Ectodermal cell (in vitro differentiated cells): ENCODE measurements at regions not wholly inside any gene's neighbourhood (a gene's known extent, or its start where the extent isn't known, plus 50 kb on each side); places are given as distances from the start of the nearest gene placed in this dataset.

Experiments used
- H3K27ac ChIP-seq: 2 replicates; pipeline ENCODE4 v1.7.0; 2013; ENCODE audit warnings: mild to moderate bottlenecking, low read depth, low read length; ENCODE audit not compliant: insufficient read depth, poor library complexity, severe bottlenecking
- H3K27me3 ChIP-seq: 2 replicates; pipeline ENCODE4 v1.7.0; 2013; ENCODE audit warnings: mild to moderate bottlenecking, low read length; ENCODE audit not compliant: insufficient read depth, control insufficient read depth, poor library complexity, severe bottlenecking
- H3K36me3 ChIP-seq: one replicate; pipeline ENCODE4 v1.7.0; 2013; ENCODE audit warnings: low read length; ENCODE audit not compliant: control insufficient read depth, insufficient read depth
- H3K4me1 ChIP-seq: one replicate; pipeline ENCODE4 v1.7.0; 2013; ENCODE audit warnings: low read length; ENCODE audit not compliant: control insufficient read depth, insufficient read depth
- H3K4me3 ChIP-seq: 2 replicates; pipeline ENCODE4 v1.7.0; 2013; ENCODE audit warnings: low read depth, low read length, control low read depth; ENCODE audit not compliant: insufficient read depth
- H3K9me3 ChIP-seq: 2 replicates; pipeline ENCODE4 v1.7.0; 2013; ENCODE audit warnings: mild to moderate bottlenecking, low read length, moderate library complexity; ENCODE audit not compliant: control insufficient read depth
- WGBS, 2 experiments: methylation state at CpG; one replicate each; pipeline ENCODE4 v1.1.7; 2013; ENCODE audit warnings: missing lambda C conversion rate in 2 of 2; 5-methylcytosine and 5-hydroxymethylcytosine counted together

GRCh38 chr4:160194716-160195115, 1091.8 kb downstream of the RAPGEF2 start:
- 79 to 93% methylated on average over 3 to 5 of the region's 5 CpGs for WGBS, 2 experiments
- H3K4me1 ChIP-seq = no peaks in the 10 kb centered on the region
- no peaks in the 10 kb centered on the region for H3K36me3 ChIP-seq
- H3K27me3 ChIP-seq = no peaks in the 10 kb centered on the region
- no peak overlapping the region for H3K4me3 ChIP-seq
- H3K27ac ChIP-seq = no peak overlapping the region
- no peaks in the 10 kb centered on the region for H3K9me3 ChIP-seq

GRCh38 chr4:160202802-160203201, 1099.9 kb downstream of the RAPGEF2 start:
- no peak overlapping the region for H3K27ac ChIP-seq

GRCh38 chr4:160212078-160212477, 1109.2 kb downstream of the RAPGEF2 start:
- 76% methylated on average over 2 of the region's 3 CpGs; no CpG with 5 or more reads in 1 of the 2 experiments for WGBS, 2 experiments
- H3K27ac ChIP-seq = no peak overlapping the region
- H3K4me1 ChIP-seq = no peaks in the 10 kb centered on the region
- no peaks in the 10 kb centered on the region for H3K27me3 ChIP-seq
- no peaks in the 10 kb centered on the region for H3K36me3 ChIP-seq
- H3K9me3 ChIP-seq = no peaks in the 10 kb centered on the region
- H3K4me3 ChIP-seq = no peak overlapping the region

More at GRCh38 chr4:160202802-160203201, 1099.9 kb downstream of the RAPGEF2 start:
- Histone ChIP-seq H3K9me3 (no peaks in the 10 kb centered on the region), H3K4me3 (no peak overlapping the region), H3K27me3 (no peaks in the 10 kb centered on the region), H3K36me3 (no peaks in the 10 kb centered on the region), H3K4me1 (no peaks in the 10 kb centered on the region)
- 80 to 97% methylated on average over 1 to 2 of the region's 2 CpGs for WGBS, 2 experiments

DNA sequence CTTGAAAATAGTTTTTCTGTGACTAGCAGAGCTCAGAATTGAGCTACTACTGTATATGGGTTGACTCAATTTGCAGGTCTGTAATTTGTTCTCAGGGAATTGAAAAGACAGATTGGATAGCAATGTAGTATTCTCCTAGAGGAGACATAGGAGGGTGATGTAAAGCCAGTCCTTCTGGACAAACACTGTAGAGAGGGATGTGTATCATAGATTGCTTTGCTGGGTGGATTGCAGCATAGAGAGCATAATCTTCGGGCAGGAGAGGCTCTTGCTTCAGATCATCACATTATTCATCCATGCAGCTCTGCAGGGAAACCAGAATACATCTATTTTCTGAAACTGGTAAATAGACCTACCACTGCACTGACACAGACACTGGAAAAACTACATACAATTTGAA, 1110.5 kb downstream of the RAPGEF2 start:
- WGBS, 2 experiments = 82 to 83% methylated on average over 1 of the region's 1 CpG
- Histone ChIP-seq H3K4me1 (no peaks in the 10 kb centered on the region), H3K27me3 (no peaks in the 10 kb centered on the region), H3K36me3 (no peaks in the 10 kb centered on the region), H3K27ac (no peak overlapping the region), H3K4me3 (no peak overlapping the region), H3K9me3 (no peaks in the 10 kb centered on the region)

DNA sequence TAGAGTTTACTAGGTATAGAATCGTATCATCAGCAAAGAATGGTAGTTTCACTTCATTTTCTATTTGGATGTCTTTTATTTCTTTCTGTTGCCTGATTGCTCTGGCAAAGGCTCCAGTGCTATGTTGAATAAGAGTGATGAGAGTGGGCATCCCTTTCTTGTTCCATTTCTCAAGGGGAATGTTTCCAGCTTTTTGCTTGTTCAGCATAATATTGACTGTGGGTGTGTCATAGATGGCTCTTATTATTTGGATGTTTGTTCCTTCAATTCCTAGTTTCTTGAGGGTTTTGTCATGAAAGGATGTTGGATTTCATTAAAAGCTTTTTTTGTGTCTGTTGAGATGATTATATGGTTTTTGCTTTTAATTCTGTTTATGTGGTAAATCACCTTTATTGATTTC, 1114.5 kb downstream of the RAPGEF2 start:
- H3K4me3 ChIP-seq = no peak overlapping the region
- no peaks in the 10 kb centered on the region for H3K36me3 ChIP-seq
- no peak overlapping the region for H3K27ac ChIP-seq
- H3K9me3 ChIP-seq = no peaks in the 10 kb centered on the region
- H3K27me3 ChIP-seq = no peaks in the 10 kb centered on the region
- 92 to 96% methylated on average over 1 of the region's 1 CpG for WGBS, 2 experiments
- H3K4me1 ChIP-seq = no peaks in the 10 kb centered on the region

DNA sequence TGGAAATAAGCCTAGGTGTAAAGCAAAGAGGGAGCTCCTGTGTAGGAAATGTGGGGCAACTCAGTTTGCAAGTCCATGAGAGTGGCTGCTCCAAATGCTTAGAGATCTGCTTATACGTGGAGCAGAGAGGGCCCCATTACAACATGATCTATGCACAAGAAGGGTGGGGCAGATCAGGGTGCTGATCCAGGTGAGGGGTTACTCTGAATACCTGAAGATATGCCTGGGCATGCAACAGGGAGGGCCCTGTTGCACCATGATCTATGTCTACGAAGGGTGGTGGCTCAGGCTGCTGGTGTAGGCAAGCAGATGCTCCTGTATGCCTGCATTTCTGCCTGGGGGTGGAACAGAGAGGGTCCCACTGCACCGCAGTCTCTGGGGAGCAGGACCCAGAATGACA, 1121.2 kb downstream of the RAPGEF2 start:
- H3K27ac ChIP-seq = no peak overlapping the region
- H3K9me3 ChIP-seq = no peaks in the 10 kb centered on the region
- no peaks in the 10 kb centered on the region for H3K27me3 ChIP-seq
- WGBS, 2 experiments = 95 to 98% methylated on average over 3 of the region's 3 CpGs
- no peak overlapping the region for H3K4me3 ChIP-seq
- no peaks in the 10 kb centered on the region for H3K36me3 ChIP-seq
- H3K4me1 ChIP-seq = no peaks in the 10 kb centered on the region

GRCh38 chr4:160233141-160233540, 1130.3 kb downstream of the RAPGEF2 start:
- H3K36me3 ChIP-seq = no peaks in the 10 kb centered on the region
- no peaks in the 10 kb centered on the region for H3K9me3 ChIP-seq
- no peak overlapping the region for H3K4me3 ChIP-seq
- no peak overlapping the region for H3K27ac ChIP-seq
- H3K4me1 ChIP-seq = peaks cover 9% of the 10 kb centered on the region
- 65 to 80% methylated on average over 2 to 3 of the region's 3 CpGs for WGBS, 2 experiments
- no peaks in the 10 kb centered on the region for H3K27me3 ChIP-seq

DNA sequence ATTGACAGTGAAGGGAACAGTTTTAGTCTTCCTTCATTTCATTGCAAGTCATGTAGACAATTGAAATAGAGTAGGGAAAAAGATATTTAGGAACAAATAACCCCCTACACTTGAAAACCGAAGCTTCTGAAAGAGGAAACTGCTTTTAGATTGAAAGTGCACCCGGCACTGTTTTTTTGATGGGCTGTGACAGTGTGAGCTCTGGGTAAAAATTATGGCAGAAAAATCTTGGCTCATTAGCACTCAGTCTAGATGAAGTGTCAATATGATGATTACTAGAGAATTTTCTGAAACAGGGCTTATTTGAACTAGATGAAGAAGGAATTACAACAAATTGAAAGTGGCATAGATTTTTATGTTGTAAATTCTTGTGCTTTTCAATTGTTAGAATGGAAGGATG, 1132.4 kb downstream of the RAPGEF2 start:
- Histone ChIP-seq H3K27me3 (no peaks in the 10 kb centered on the region), H3K27ac (no peak overlapping the region), H3K9me3 (no peaks in the 10 kb centered on the region), H3K36me3 (no peaks in the 10 kb centered on the region), H3K4me3 (no peak overlapping the region), H3K4me1 (peaks cover 9% of the 10 kb centered on the region)
- 83 to 92% methylated on average over 2 of the region's 2 CpGs for WGBS, 2 experiments

- Histone ChIP-seq H3K27ac (no peak overlapping the region), H3K9me3 (no peaks in the 10 kb centered on the region), H3K4me1 (peaks cover 9% of the 10 kb centered on the region), H3K27me3 (no peaks in the 10 kb centered on the region), H3K36me3 (no peaks in the 10 kb centered on the region), H3K4me3 (no peak overlapping the region)
Observed at GRCh38 chr4:160235771-160236170, 1132.9 kb downstream of the RAPGEF2 start.

DNA sequence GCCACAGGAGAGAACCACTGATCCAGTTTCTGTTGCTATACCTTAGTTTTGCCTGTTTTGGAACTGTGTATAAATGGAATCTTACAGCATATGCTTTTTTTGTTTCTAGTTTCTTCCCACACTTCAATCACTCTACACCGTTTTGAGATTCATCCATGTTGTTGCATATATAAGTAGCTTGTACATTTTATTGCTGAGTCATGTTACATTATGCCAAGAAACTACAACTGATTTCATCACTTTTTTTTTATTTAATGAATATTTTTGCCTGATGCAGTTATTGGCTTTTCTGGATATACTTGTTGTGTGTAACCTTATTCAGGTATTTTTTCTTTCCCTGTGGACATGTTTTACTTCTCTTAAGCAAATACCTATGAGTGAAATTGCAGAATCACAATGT, 1135.9 kb downstream of the RAPGEF2 start:
- no peaks in the 10 kb centered on the region for H3K4me1 ChIP-seq
- no peaks in the 10 kb centered on the region for H3K27me3 ChIP-seq
- H3K36me3 ChIP-seq = no peaks in the 10 kb centered on the region
- H3K4me3 ChIP-seq = no peak overlapping the region
- no peak overlapping the region for H3K27ac ChIP-seq
- H3K9me3 ChIP-seq = no peaks in the 10 kb centered on the region
- WGBS, 2 experiments = no CpG with 5 or more reads among the region's 1 CpG

DNA sequence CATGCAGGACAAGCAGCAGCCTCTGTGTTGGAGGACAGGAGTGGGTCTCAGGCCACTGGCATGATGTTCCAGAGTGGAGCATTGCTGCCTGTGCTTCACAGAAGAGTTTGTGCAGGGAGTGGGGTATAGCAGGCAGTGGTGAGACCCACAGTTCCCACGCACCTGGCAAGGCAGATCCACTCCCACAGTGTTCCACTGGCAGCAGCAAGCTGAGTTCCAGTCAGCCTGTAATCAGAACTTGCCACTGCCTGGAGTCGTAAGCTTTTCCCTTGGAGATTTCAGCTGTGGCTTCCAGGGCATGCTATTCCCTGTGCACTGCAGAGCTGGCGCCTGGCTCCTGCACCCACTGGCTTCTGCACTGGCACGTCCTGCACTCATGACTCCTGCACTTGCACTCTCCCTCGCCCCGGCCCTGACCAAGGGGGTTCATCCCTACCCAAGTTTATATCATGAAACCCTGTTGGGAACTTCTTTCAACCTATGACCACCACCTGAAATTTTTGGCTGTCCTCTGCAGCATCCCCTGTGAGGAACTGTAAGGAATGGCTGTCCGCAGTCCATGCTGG, 1144.3 kb downstream of the RAPGEF2 start:
- Histone ChIP-seq H3K36me3 (no peaks in the 10 kb centered on the region), H3K4me3 (no peak overlapping the region), H3K27me3 (no peaks in the 10 kb centered on the region), H3K27ac (no peak overlapping the region), H3K4me1 (peaks cover 5% of the 10 kb centered on the region), H3K9me3 (no peaks in the 10 kb centered on the region)
- WGBS, 2 experiments = 90 to 97% methylated on average over 7 of the region's 7 CpGs
